Spleen (tissue), 7 donors: ENCODE measurements at regions not wholly inside any gene's neighbourhood (a gene's known extent, or its start where the extent isn't known, plus 50 kb on each side); places are given as distances from the start of the nearest gene placed in this dataset.

Source experiments
- POLR2A ChIP-seq, 3 donors: fragments of 450-650 bp; IDR thresholded peaks; one replicate each; pipeline ENCODE4 v1.5.1; 2017; ENCODE audit warnings: antibody characterized with exemption in 3 of 3, mild to moderate bottlenecking in 1 of 3
- POLR2AphosphoS5 ChIP-seq, 3 donors: sonication (generic); formaldehyde crosslinking; IDR thresholded peaks; one replicate each; pipeline ENCODE4 v1.5.1; 2017; ENCODE audit warnings: antibody characterized with exemption in 3 of 3
- TF ChIP-seq, protein P1 (sequence below), 11 experiments: fragments of 200-600 bp in 7 of 11; fragments of 450-650 bp in 4 of 11; sonication (generic) in 4 of 11; IDR thresholded peaks in 8 of 11; conservative IDR thresholded peaks in 3 of 11; 1 replicate in 7 of 11; 2 replicates in 4 of 11; pipeline versions ENCODE4 v1.4.0 to v1.8.0; 2016 to 2021; ENCODE audit warnings: antibody characterized with exemption in 11 of 11, inconsistent platforms in 4 of 11, mild to moderate bottlenecking in 1 of 11
- donor health status: DM: no; HTN: no; CAD: no; lungs with moderate emphysema.
- donor health status: DM: no; HTN: no; CAD: no.
- donor health status: DM: no; HTN: no; CAD: no.

- TF ChIP-seq, protein P1, sequence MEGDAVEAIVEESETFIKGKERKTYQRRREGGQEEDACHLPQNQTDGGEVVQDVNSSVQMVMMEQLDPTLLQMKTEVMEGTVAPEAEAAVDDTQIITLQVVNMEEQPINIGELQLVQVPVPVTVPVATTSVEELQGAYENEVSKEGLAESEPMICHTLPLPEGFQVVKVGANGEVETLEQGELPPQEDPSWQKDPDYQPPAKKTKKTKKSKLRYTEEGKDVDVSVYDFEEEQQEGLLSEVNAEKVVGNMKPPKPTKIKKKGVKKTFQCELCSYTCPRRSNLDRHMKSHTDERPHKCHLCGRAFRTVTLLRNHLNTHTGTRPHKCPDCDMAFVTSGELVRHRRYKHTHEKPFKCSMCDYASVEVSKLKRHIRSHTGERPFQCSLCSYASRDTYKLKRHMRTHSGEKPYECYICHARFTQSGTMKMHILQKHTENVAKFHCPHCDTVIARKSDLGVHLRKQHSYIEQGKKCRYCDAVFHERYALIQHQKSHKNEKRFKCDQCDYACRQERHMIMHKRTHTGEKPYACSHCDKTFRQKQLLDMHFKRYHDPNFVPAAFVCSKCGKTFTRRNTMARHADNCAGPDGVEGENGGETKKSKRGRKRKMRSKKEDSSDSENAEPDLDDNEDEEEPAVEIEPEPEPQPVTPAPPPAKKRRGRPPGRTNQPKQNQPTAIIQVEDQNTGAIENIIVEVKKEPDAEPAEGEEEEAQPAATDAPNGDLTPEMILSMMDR (IDR thresholded peaks at IDR 0.05 in 8 of 11, conservative IDR thresholded peaks at IDR 0.05 in 3 of 11) = no peak
- no peak for TF ChIP-seq POLR2A (IDR thresholded peaks at IDR 0.05)
- TF ChIP-seq POLR2AphosphoS5 (IDR thresholded peaks at IDR 0.05) = no peak
Observed at GRCh38 chr14:98959958-98960616, 311.9 kb downstream of the BCL11B start.
